Effector memory CD8-positive, alpha-beta T cell (primary cell): ENCODE measurements at regions not wholly inside any gene's neighbourhood (a gene's known extent, or its start where the extent isn't known, plus 50 kb on each side); places are given as distances from the start of the nearest gene placed in this dataset.

Source experiments
- ATAC-seq: fragments of 150-1000 bp; cut with Tn5 transposase; replicated peaks from 2 replicates; pipeline ENCODE4 v1.10.0; 2021; ENCODE audit warnings: mild to moderate bottlenecking, moderate library complexity
- DNase-seq, 3 experiments: peaks; one replicate each; pipeline ENCODE4 v3.0.0; 2021
- H3K27ac Mint-ChIP-seq, 2 donors: one replicate each; pipeline ENCODE4 v1.8.0; 2022; ENCODE audit warnings: mild to moderate bottlenecking in 2 of 2, mixed read lengths in 2 of 2, moderate library complexity in 2 of 2
- H3K27me3 Mint-ChIP-seq, 2 donors: one replicate each; pipeline ENCODE4 v1.8.0; 2022; ENCODE audit warnings: mixed read lengths in 2 of 2
- H3K36me3 Mint-ChIP-seq: one replicate; pipeline ENCODE4 v1.8.0; 2022; ENCODE audit warnings: mild to moderate bottlenecking, moderate library complexity, mixed read lengths; ENCODE audit not compliant: insufficient read depth
- H3K4me1 Mint-ChIP-seq, 2 donors: one replicate each; pipeline ENCODE4 v1.8.0; 2022; ENCODE audit warnings: low read depth in 2 of 2, mixed read lengths in 2 of 2
- H3K4me3 Mint-ChIP-seq, 2 donors: one replicate each; pipeline ENCODE4 v1.8.0; 2022; ENCODE audit warnings: mild to moderate bottlenecking in 2 of 2, mixed read lengths in 2 of 2, moderate library complexity in 2 of 2
- H3K9me3 Mint-ChIP-seq, 2 donors: one replicate each; pipeline ENCODE4 v1.8.0; 2022; ENCODE audit warnings: mixed read lengths in 2 of 2

GRCh38 chr15:62377736-62378480, 212.8 kb upstream of the C2CD4B start:
- H3K9me3 Mint-ChIP-seq = no peaks in the 10 kb centered on the region

GRCh38 chr15:62378772-62379498, 213.8 kb upstream of the C2CD4B start:
- H3K36me3 Mint-ChIP-seq = no peaks in the 10 kb centered on the region
- ATAC-seq (no peak), DNase-seq (no peak)
- H3K27ac Mint-ChIP-seq = no peak overlapping the region
- H3K4me1 Mint-ChIP-seq = no peaks in the 10 kb centered on the region
- H3K4me3 Mint-ChIP-seq = no peak overlapping the region
- no peaks in the 10 kb centered on the region for H3K9me3 Mint-ChIP-seq
- H3K27me3 Mint-ChIP-seq = peaks cover 32 to 67% of the 10 kb centered on the region in 2 donors

More at GRCh38 chr15:62377736-62378480, 212.8 kb upstream of the C2CD4B start:
- no peak overlapping the region for H3K4me3 Mint-ChIP-seq
- no peaks in the 10 kb centered on the region for H3K36me3 Mint-ChIP-seq
- ATAC-seq (no peak), DNase-seq (no peak)
- H3K4me1 Mint-ChIP-seq = no peaks in the 10 kb centered on the region
- peaks cover 40 to 62% of the 10 kb centered on the region in 2 donors for H3K27me3 Mint-ChIP-seq
- no peak overlapping the region for H3K27ac Mint-ChIP-seq

GRCh38 chr15:62380011-62380410, 214.9 kb upstream of the C2CD4B start:
- Mint-ChIP-seq H3K27ac (no peak overlapping the region), H3K27me3 (peaks cover 30 to 58% of the 10 kb centered on the region in 2 donors), H3K9me3 (no peaks in the 10 kb centered on the region), H3K36me3 (no peaks in the 10 kb centered on the region), H3K4me1 (no peaks in the 10 kb centered on the region), H3K4me3 (no peak overlapping the region)
- DNase-seq (no peak), ATAC-seq (no peak)

- Mint-ChIP-seq H3K27ac (no peak overlapping the region), H3K27me3 (peaks cover 34 to 50% of the 10 kb centered on the region in 2 donors), H3K9me3 (no peaks in the 10 kb centered on the region), H3K36me3 (no peaks in the 10 kb centered on the region), H3K4me3 (no peak overlapping the region), H3K4me1 (no peaks in the 10 kb centered on the region)
- no peak for DNase-seq
- ATAC-seq = no peak
Measured at GRCh38 chr15:62382046-62382445, 217.0 kb upstream of the C2CD4B start.

GRCh38 chr15:62389885-62390790, 225.1 kb upstream of the C2CD4B start, which contains the start of gene TLN2:
TLN2 (plus strand) TSS chr15:62390550.
- peaks cover 23 to 28% of the 10 kb centered on the region in 2 donors for H3K27me3 Mint-ChIP-seq
- DNase-seq (peak; percentile 26 to 39 (median 31)), ATAC-seq (peak; percentile 83)
- peaks cover 5% of the 10 kb centered on the region for H3K36me3 Mint-ChIP-seq
- H3K27ac Mint-ChIP-seq = peak within 1 kb of the TSS; percentile 83 to 88
- peak within 1 kb of the TSS; percentile 90 to 93 for H3K4me3 Mint-ChIP-seq
- peaks cover 16 to 17% of the 10 kb centered on the region in 2 donors for H3K4me1 Mint-ChIP-seq
- H3K9me3 Mint-ChIP-seq = no peaks in the 10 kb centered on the region

- H3K36me3 Mint-ChIP-seq = peaks cover 5% of the 10 kb centered on the region
- DNase-seq (peak in 2 of 3 experiments; percentile 1 to 12), ATAC-seq (peak; percentile 28)
- peaks cover 16 to 17% of the 10 kb centered on the region in 2 donors for H3K4me1 Mint-ChIP-seq
- H3K9me3 Mint-ChIP-seq = no peaks in the 10 kb centered on the region
- peak overlapping the region; percentile 68 to 88 for H3K27ac Mint-ChIP-seq
- H3K4me3 Mint-ChIP-seq = peak overlapping the region; percentile 90 to 93
- H3K27me3 Mint-ChIP-seq = peaks cover 23 to 26% of the 10 kb centered on the region in 2 donors
Measured at GRCh38 chr15:62390791-62391640, 225.9 kb upstream of the C2CD4B start.

GRCh38 chr15:62391641-62392262, 226.7 kb upstream of the C2CD4B start:
- peak in 2 of 3 experiments; percentile 3 for DNase-seq
- ATAC-seq = peak; percentile 42
- H3K36me3 Mint-ChIP-seq = peaks cover 5% of the 10 kb centered on the region
- peak overlapping the region; percentile 90 to 93 for H3K4me3 Mint-ChIP-seq
- H3K4me1 Mint-ChIP-seq = peaks cover 16 to 17% of the 10 kb centered on the region in 2 donors
- no peaks in the 10 kb centered on the region for H3K9me3 Mint-ChIP-seq
- H3K27me3 Mint-ChIP-seq = peaks cover 23 to 26% of the 10 kb centered on the region in 2 donors
- no peak overlapping the region for H3K27ac Mint-ChIP-seq

- H3K36me3 Mint-ChIP-seq = peaks cover 5% of the 10 kb centered on the region
- DNase-seq = no peak
Measured at GRCh38 chr15:62392376-62392775, 227.3 kb upstream of the C2CD4B start.

GRCh38 chr15:62393196-62393595, 228.1 kb upstream of the C2CD4B start:
- Mint-ChIP-seq H3K27me3 (peaks cover 26 to 28% of the 10 kb centered on the region in 2 donors), H3K4me1 (peaks cover 16 to 17% of the 10 kb centered on the region in 2 donors), H3K9me3 (no peaks in the 10 kb centered on the region), H3K36me3 (peaks cover 5% of the 10 kb centered on the region), H3K27ac (no peak overlapping the region), H3K4me3 (no peak overlapping the region)
- DNase-seq = no peak
- no peak for ATAC-seq

More at GRCh38 chr15:62392376-62392775, 227.3 kb upstream of the C2CD4B start:
- peak; percentile 19 for ATAC-seq
- H3K4me1 Mint-ChIP-seq = peaks cover 16 to 17% of the 10 kb centered on the region in 2 donors
- H3K27me3 Mint-ChIP-seq = peaks cover 23 to 26% of the 10 kb centered on the region in 2 donors
- H3K4me3 Mint-ChIP-seq = peak overlapping the region; percentile 90 to 93
- no peaks in the 10 kb centered on the region for H3K9me3 Mint-ChIP-seq
- H3K27ac Mint-ChIP-seq = no peak overlapping the region

GRCh38 chr15:62394079-62394478, 229.0 kb upstream of the C2CD4B start:
- Mint-ChIP-seq H3K27ac (no peak overlapping the region), H3K4me3 (no peak overlapping the region), H3K9me3 (no peaks in the 10 kb centered on the region), H3K36me3 (peaks cover 5% of the 10 kb centered on the region), H3K4me1 (peaks cover 16 to 17% of the 10 kb centered on the region in 2 donors), H3K27me3 (peaks cover 26 to 35% of the 10 kb centered on the region in 2 donors)
- ATAC-seq (no peak), DNase-seq (no peak)

- ATAC-seq = no peak
- Mint-ChIP-seq H3K4me3 (no peak overlapping the region), H3K27ac (no peak overlapping the region), H3K36me3 (no peaks in the 10 kb centered on the region), H3K27me3 (peaks cover 44 to 74% of the 10 kb centered on the region in 2 donors), H3K4me1 (no peaks in the 10 kb centered on the region), H3K9me3 (no peaks in the 10 kb centered on the region)
- DNase-seq = no peak
Measured at GRCh38 chr15:62400778-62401177, 235.7 kb upstream of the C2CD4B start.

GRCh38 chr15:62402687-62403086, 237.6 kb upstream of the C2CD4B start:
- Mint-ChIP-seq H3K36me3 (no peaks in the 10 kb centered on the region), H3K4me1 (no peaks in the 10 kb centered on the region), H3K4me3 (no peak overlapping the region), H3K27me3 (peaks cover 54 to 88% of the 10 kb centered on the region in 2 donors), H3K9me3 (no peaks in the 10 kb centered on the region), H3K27ac (no peak overlapping the region)
- no peak for DNase-seq
- ATAC-seq = no peak
